Vagina (tissue), 2 donors: ENCODE measurements at regions not wholly inside any gene's neighbourhood (a gene's known extent, or its start where the extent isn't known, plus 50 kb on each side); places are given as distances from the start of the nearest gene placed in this dataset.

ENCODE experiments used
- DNase-seq, 2 donors: peaks; one replicate each; pipeline ENCODE4 v3.0.0-alpha.2; 2017; ENCODE audit errors: extremely low spot score in 2 of 2
- H3K27ac ChIP-seq: fragments of 200-600 bp; sonication (generic); one replicate; pipeline ENCODE4 v1.5.1; 2019
- H3K27me3 ChIP-seq: fragments of 200-600 bp; sonication (generic); one replicate; pipeline ENCODE4 v1.5.1; 2019
- H3K36me3 ChIP-seq, 2 donors: fragments of 200-600 bp; sonication (generic); one replicate each; pipeline ENCODE4 v1.5.1; 2017 to 2019
- H3K4me1 ChIP-seq: fragments of 200-600 bp; sonication (generic); one replicate; pipeline ENCODE4 v1.5.1; 2019
- H3K4me3 ChIP-seq, 2 donors: fragments of 200-600 bp; sonication (generic); 1 replicate in 1 of 2; 2 replicates in 1 of 2; pipeline ENCODE4 v1.5.1; 2016 to 2019
- H3K9me3 ChIP-seq: fragments of 200-600 bp; sonication (generic); one replicate; pipeline ENCODE4 v1.5.1; 2019
- POLR2A ChIP-seq, 2 donors: fragments of 450-650 bp; IDR thresholded peaks; one replicate each; pipeline ENCODE4 v1.6.1; 2017; ENCODE audit warnings: antibody characterized with exemption in 2 of 2, mild to moderate bottlenecking in 2 of 2, moderate library complexity in 2 of 2
- POLR2AphosphoS5 ChIP-seq, 2 donors: sonication (generic); formaldehyde crosslinking; IDR thresholded peaks; one replicate each; pipeline ENCODE4 v1.9.0; 2017; ENCODE audit warnings: antibody characterized with exemption in 2 of 2, mild to moderate bottlenecking in 2 of 2, low read depth in 1 of 2; ENCODE audit not compliant: insufficient read depth in 1 of 2
- intact Hi-C: fragments of 100-400 bp; cut with DNase I; formaldehyde crosslinking; loops from one replicate; pipeline ENCODE4 v1.15.1; 2023
- TF ChIP-seq, protein P1 (sequence below), 3 experiments: fragments of 450-650 bp in 2 of 3; fragments of 200-600 bp in 1 of 3; sonication (generic) in 1 of 3; IDR thresholded peaks; one replicate each; pipeline ENCODE4 v1.5.1; 2017 to 2019; ENCODE audit warnings: antibody characterized with exemption in 3 of 3, mild to moderate bottlenecking in 2 of 3, moderate library complexity in 2 of 3

DNA sequence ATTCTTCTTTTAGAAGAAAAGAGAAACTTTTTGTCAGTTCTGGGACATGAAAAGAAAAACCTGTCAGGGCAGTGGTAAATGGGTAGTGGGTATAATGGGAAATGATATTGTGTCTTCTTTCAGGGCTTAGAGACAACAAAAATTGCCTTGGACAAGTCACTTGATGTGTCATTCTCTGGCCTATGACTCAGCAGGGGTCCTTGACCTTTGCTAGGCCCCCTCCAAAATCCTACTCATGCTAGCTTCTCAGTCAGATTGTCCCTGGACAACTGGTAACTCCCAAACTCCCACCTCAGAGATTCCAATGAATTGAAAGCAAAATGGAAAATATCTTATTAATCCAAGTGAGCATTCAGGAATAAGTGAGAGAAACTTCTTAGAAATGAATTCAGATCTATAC lies 258.8 kb upstream of the SPRY2 start:
- no peak for TF ChIP-seq POLR2A (IDR thresholded peaks at IDR 0.05)
- TF ChIP-seq, protein P1, sequence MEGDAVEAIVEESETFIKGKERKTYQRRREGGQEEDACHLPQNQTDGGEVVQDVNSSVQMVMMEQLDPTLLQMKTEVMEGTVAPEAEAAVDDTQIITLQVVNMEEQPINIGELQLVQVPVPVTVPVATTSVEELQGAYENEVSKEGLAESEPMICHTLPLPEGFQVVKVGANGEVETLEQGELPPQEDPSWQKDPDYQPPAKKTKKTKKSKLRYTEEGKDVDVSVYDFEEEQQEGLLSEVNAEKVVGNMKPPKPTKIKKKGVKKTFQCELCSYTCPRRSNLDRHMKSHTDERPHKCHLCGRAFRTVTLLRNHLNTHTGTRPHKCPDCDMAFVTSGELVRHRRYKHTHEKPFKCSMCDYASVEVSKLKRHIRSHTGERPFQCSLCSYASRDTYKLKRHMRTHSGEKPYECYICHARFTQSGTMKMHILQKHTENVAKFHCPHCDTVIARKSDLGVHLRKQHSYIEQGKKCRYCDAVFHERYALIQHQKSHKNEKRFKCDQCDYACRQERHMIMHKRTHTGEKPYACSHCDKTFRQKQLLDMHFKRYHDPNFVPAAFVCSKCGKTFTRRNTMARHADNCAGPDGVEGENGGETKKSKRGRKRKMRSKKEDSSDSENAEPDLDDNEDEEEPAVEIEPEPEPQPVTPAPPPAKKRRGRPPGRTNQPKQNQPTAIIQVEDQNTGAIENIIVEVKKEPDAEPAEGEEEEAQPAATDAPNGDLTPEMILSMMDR (IDR thresholded peaks at IDR 0.05), result no peak
- no peak for TF ChIP-seq POLR2AphosphoS5 (IDR thresholded peaks at IDR 0.05; ENCODE audit: insufficient read depth in 1 of 2, low read depth in 1 of 2)
- intact Hi-C loops, result no loop called here
- H3K4me3 ChIP-seq, result no peak overlapping the region

DNA sequence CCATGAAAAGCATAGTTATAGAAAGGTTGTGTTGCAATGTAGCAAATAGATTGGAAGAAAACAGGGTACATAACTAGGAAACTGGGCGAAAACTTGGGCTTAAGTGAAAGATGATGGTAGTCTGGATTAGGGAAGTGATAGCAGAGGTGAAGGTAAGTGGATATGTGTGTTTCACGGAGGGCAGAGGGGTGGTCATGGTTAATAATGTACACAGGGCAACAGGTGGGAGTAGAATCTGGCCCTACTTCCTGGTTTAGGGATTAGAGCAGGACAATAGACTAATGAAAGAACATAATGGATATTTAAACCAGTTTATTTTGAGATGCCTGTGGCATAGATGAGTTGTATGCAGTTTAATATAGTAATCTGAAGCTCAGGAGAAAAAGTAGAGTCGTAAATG lies 257.3 kb upstream of the SPRY2 start:
- TF ChIP-seq POLR2AphosphoS5 (IDR thresholded peaks at IDR 0.05; ENCODE audit: insufficient read depth in 1 of 2, low read depth in 1 of 2) (no peak), POLR2A (IDR thresholded peaks at IDR 0.05) (no peak)
- TF ChIP-seq, protein P1 (IDR thresholded peaks at IDR 0.05), result no peak
- Histone ChIP-seq H3K4me1 (no peaks in the 10 kb centered on the region), H3K27me3 (no peaks in the 10 kb centered on the region), H3K9me3 (no peaks in the 10 kb centered on the region), H3K36me3 (no peaks in the 10 kb centered on the region), H3K4me3 (no peak overlapping the region), H3K27ac (no peak overlapping the region)
- no peak for DNase-seq
- intact Hi-C loops, result no loop called here

More for the DNA sequence above, 258.8 kb upstream of the SPRY2 start:
- DNase-seq, result no peak
- Histone ChIP-seq H3K36me3 (no peaks in the 10 kb centered on the region), H3K4me1 (no peaks in the 10 kb centered on the region), H3K27me3 (no peaks in the 10 kb centered on the region), H3K9me3 (no peaks in the 10 kb centered on the region), H3K27ac (no peak overlapping the region)

DNA sequence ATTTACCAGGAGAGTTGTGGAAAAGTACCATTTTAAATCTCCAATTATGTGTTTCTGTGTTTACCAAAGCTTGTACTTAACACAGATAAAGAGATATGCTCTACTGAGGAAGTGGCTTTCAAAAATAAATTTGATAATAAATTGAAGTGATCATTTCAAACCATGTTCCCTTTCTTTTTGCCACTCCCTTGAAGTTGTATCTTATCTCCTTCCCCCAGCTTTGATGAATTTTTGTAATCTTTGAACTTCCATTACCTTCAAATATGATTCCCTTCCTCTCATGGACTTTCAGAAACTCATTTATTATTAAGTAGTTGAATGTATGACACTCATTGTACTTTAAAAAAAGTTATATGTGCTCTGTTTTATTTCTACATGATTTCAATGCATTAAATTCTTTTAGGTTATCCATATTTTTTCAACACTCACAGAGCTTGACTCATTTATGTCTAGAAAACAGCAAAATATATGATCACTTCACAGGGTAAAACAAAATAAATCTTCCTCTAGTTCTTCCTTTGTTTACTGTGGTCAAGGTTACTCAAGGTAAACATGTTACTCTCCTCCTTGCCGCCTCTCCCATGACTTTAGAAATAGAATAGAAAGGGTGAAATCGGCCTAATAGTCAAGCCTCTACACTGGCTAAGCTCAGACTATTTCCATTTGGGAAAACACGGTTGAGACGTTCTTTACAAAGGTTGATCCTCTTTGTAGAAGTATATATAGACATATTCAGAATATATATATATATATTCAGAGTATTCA lies 251.2 kb upstream of the SPRY2 start:
- Histone ChIP-seq H3K9me3 (no peaks in the 10 kb centered on the region), H3K27ac (no peak overlapping the region), H3K27me3 (no peaks in the 10 kb centered on the region), H3K36me3 (no peaks in the 10 kb centered on the region), H3K4me3 (no peak overlapping the region), H3K4me1 (no peaks in the 10 kb centered on the region)
- no peak for DNase-seq
- TF ChIP-seq POLR2AphosphoS5 (IDR thresholded peaks at IDR 0.05; ENCODE audit: insufficient read depth in 1 of 2, low read depth in 1 of 2) (no peak), POLR2A (IDR thresholded peaks at IDR 0.05) (no peak)
- TF ChIP-seq, protein P1 (IDR thresholded peaks at IDR 0.05), result no peak
- intact Hi-C loops, result no loop called here

DNA sequence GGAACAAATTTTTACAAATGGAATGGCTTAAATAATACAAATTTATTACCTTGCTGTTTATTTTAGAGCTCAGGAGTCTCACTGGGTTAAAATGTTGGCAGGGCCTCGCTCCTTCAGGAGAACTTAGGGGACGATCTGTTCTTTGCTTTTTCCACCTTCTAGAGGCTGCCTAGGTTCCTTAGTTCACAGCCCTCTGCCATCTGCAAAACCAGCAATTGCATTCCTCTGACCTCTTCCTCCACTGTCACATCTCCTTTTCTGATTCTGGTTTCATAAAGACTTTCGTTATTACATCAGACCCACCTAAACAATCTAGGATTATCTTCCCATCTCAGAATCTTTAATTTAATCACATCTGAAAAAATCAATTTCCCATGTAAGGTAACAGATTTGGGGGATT lies 249.6 kb upstream of the SPRY2 start:
- no peaks in the 10 kb centered on the region for H3K27me3 ChIP-seq
- H3K9me3 ChIP-seq, result no peaks in the 10 kb centered on the region
- no peaks in the 10 kb centered on the region for H3K4me1 ChIP-seq
- no peaks in the 10 kb centered on the region for H3K36me3 ChIP-seq
- intact Hi-C loops, result no loop called here
- DNase-seq, result no peak
- no peak overlapping the region for H3K4me3 ChIP-seq
- H3K27ac ChIP-seq, result no peak overlapping the region
- TF ChIP-seq, protein P1 (IDR thresholded peaks at IDR 0.05), result no peak
- TF ChIP-seq POLR2AphosphoS5 (IDR thresholded peaks at IDR 0.05; ENCODE audit: insufficient read depth in 1 of 2, low read depth in 1 of 2), result no peak
- no peak for TF ChIP-seq POLR2A (IDR thresholded peaks at IDR 0.05)

DNA sequence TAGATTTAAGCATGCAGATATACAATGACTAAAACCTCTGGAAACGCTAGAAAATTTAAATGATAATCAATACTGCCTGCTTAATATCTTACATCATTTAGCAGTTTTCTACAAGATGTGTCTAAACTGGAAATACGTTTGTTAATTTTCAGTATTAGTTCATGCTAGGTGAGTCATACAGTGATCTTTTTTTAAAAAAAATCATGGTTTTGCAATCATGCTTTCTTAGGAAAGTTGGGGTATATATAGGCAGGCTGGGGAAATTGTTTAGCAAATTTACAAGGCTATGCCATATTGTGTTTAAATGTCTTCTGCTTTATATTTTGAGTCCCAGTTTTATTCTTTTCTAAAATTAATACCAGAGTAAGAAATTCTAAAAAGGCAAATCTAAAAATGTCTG lies 245.4 kb upstream of the SPRY2 start:
- Histone ChIP-seq H3K4me1 (no peaks in the 10 kb centered on the region), H3K27ac (no peak overlapping the region), H3K9me3 (no peaks in the 10 kb centered on the region), H3K4me3 (no peak overlapping the region), H3K27me3 (no peaks in the 10 kb centered on the region), H3K36me3 (no peaks in the 10 kb centered on the region)
- TF ChIP-seq POLR2AphosphoS5 (IDR thresholded peaks at IDR 0.05; ENCODE audit: insufficient read depth in 1 of 2, low read depth in 1 of 2), result no peak
- TF ChIP-seq POLR2A (IDR thresholded peaks at IDR 0.05), result no peak
- TF ChIP-seq, protein P1 (IDR thresholded peaks at IDR 0.05), result no peak
- intact Hi-C loops, result no loop called here
- DNase-seq, result no peak
